A673 (cell line): ENCODE measurements at regions not wholly inside any gene's neighbourhood (a gene's known extent, or its start where the extent isn't known, plus 50 kb on each side); places are given as distances from the start of the nearest gene placed in this dataset.

Experiments
- EZH2 ChIP-seq: fragments of 200-600 bp; sonication (generic); IDR thresholded peaks from 2 replicates; pipeline ENCODE4 v1.6.1; 2017; ENCODE audit warnings: borderline replicate concordance, low read depth, mild to moderate bottlenecking, mixed read lengths, antibody characterized with exemption, low read length; ENCODE audit not compliant: poor library complexity, severe bottlenecking
- TF ChIP-seq, protein P1 (sequence below): fragments of 300-800, 200-600 bp; sonication (generic); conservative IDR thresholded peaks from 2 replicates; pipeline ENCODE4 v1.5.1; 2017; ENCODE audit warnings: low read depth, mild to moderate bottlenecking, antibody characterized with exemption, low read length, moderate library complexity, mixed read lengths

DNA sequence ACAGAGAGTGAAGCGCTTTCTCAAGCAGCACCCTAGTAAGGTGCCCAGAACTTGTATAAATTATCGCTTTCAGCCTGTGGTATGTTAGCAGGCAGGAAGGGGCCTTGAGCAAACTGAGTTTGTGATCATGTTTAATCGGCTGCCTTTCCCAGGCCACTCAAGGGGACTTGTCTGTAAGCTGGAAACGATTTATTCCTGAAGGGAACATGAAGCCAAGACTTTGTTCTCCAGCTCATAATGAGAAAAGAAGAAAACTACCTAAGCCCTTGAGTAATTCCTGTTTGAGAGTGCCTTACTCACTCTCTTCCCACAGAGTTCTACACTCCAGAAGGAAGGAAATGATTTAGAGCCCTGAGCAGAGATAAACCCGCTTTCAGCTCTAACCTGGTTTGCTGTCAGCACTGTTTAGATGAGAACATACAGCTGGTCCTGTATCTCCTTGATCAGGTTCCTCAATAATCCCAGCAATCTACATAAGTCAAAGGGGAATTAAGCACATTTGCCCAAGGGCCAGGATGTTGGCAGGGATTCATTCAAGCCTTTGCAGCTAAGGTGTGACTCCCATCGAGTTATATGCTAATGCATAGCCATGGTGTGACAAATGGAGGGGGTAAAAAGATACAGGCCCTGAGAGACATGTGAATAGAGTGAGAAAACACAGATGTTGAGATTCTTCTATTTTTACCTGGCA is 187.7 kb upstream of the SLC24A5 start:
- TF ChIP-seq EZH2, result no peak
- TF ChIP-seq, protein P1, sequence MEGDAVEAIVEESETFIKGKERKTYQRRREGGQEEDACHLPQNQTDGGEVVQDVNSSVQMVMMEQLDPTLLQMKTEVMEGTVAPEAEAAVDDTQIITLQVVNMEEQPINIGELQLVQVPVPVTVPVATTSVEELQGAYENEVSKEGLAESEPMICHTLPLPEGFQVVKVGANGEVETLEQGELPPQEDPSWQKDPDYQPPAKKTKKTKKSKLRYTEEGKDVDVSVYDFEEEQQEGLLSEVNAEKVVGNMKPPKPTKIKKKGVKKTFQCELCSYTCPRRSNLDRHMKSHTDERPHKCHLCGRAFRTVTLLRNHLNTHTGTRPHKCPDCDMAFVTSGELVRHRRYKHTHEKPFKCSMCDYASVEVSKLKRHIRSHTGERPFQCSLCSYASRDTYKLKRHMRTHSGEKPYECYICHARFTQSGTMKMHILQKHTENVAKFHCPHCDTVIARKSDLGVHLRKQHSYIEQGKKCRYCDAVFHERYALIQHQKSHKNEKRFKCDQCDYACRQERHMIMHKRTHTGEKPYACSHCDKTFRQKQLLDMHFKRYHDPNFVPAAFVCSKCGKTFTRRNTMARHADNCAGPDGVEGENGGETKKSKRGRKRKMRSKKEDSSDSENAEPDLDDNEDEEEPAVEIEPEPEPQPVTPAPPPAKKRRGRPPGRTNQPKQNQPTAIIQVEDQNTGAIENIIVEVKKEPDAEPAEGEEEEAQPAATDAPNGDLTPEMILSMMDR, result no peak
